ENCODE measurements at regions not wholly inside any gene's neighbourhood (a gene's known extent, or its start where the extent isn't known, plus 50 kb on each side); places are given as distances from the start of the nearest gene placed in this dataset.

DNA sequence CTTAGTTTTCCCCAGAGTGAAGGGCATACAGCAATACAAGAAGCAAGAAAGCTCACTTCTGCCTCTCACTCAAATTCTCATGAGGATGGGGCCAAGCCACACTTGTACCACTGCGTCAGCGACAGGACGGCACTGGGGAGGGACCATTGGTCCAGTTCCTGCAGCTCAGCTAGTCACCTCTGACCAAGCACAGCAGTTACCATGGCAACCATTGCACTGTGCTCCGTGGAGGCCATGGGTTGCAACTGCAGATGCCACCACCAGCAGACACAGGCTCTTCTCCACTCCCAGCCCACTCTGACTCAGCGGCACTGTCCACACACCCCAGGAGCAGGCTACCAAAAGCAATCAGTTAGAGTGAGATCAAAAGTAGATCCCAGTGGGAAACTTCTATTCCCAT is 441.1 kb upstream of the ARID1B start:
- no peak overlapping the region for H3K27ac ChIP-seq
- H3K36me3 ChIP-seq = no peaks in the 10 kb centered on the region
- no peak overlapping the region for H3K4me3 ChIP-seq
- TF ChIP-seq POLR2AphosphoS5 (IDR thresholded peaks at IDR 0.05) (no peak), EP300 (IDR thresholded peaks at IDR 0.05) (no peak), POLR2A (IDR thresholded peaks at IDR 0.05) (no peak)
- TF ChIP-seq, protein P1, sequence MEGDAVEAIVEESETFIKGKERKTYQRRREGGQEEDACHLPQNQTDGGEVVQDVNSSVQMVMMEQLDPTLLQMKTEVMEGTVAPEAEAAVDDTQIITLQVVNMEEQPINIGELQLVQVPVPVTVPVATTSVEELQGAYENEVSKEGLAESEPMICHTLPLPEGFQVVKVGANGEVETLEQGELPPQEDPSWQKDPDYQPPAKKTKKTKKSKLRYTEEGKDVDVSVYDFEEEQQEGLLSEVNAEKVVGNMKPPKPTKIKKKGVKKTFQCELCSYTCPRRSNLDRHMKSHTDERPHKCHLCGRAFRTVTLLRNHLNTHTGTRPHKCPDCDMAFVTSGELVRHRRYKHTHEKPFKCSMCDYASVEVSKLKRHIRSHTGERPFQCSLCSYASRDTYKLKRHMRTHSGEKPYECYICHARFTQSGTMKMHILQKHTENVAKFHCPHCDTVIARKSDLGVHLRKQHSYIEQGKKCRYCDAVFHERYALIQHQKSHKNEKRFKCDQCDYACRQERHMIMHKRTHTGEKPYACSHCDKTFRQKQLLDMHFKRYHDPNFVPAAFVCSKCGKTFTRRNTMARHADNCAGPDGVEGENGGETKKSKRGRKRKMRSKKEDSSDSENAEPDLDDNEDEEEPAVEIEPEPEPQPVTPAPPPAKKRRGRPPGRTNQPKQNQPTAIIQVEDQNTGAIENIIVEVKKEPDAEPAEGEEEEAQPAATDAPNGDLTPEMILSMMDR (IDR thresholded peaks at IDR 0.05) = no peak
- DNase-seq (ENCODE audit: low spot score in 2 of 2) = no peak
- H3K27me3 ChIP-seq = no peaks in the 10 kb centered on the region
- 72% methylated on average over 5 of the region's 5 CpGs for WGBS
- H3K4me1 ChIP-seq = no peaks in the 10 kb centered on the region
- peaks cover 10% of the 10 kb centered on the region for H3K9me3 ChIP-seq

DNA sequence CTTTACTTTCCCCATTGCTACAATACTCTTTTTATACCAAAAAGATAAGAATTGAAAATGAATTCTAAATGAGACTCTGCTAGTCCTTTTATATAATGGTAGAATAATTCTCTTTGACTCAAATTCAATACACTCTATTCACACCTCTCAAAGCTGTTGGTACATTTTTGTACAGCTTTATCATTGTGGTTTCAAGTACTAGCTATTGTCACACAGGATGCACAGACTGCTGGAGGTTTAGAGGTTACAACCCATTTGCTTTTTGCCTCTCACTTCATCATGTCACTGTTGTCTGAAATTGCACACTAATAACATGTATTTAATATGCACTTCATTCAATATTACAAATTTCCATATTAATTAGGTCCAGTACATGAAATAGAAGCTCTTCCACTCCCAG is 442.2 kb upstream of the ARID1B start:
- no peak for DNase-seq (ENCODE audit: low spot score in 2 of 2)
- no peaks in the 10 kb centered on the region for H3K36me3 ChIP-seq

DNA sequence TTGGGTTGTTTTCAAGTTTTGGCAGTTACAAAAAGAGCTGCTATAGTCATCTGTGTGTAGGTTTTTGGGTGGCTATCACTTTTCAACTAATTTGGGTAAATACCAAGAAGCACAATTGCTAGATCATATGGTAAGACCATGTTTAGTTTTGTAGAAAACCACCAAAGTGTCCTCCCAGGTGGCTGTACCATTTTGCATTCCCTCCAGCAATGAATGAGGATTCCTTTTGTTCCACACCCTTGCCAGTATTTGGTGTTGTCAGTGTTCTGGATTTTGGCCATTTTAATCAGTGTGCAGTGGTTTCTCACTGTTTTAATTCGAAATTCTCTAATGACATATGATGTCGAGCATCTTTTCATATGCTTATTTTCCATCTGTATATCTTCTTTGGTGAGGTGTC is 457.5 kb upstream of the ARID1B start:
- Histone ChIP-seq H3K4me3 (no peak overlapping the region), H3K27ac (no peak overlapping the region), H3K4me1 (no peaks in the 10 kb centered on the region), H3K27me3 (no peaks in the 10 kb centered on the region), H3K36me3 (no peaks in the 10 kb centered on the region), H3K9me3 (no peaks in the 10 kb centered on the region)
- no peak for DNase-seq (ENCODE audit: low spot score in 2 of 2)
- 64% methylated on average over 2 of the region's 2 CpGs for WGBS
- no peak for TF ChIP-seq POLR2A (IDR thresholded peaks at IDR 0.05)
- TF ChIP-seq POLR2AphosphoS5 (IDR thresholded peaks at IDR 0.05) = no peak
- no peak for TF ChIP-seq EP300 (IDR thresholded peaks at IDR 0.05)
- TF ChIP-seq, protein P1 (IDR thresholded peaks at IDR 0.05) = no peak

More for the DNA sequence above, 442.2 kb upstream of the ARID1B start:
- H3K9me3 ChIP-seq = peaks cover 10% of the 10 kb centered on the region
- H3K4me3 ChIP-seq = no peak overlapping the region
- TF ChIP-seq POLR2AphosphoS5 (IDR thresholded peaks at IDR 0.05) (no peak), EP300 (IDR thresholded peaks at IDR 0.05) (no peak), POLR2A (IDR thresholded peaks at IDR 0.05) (no peak)
- TF ChIP-seq, protein P1 (IDR thresholded peaks at IDR 0.05) = no peak
- H3K27ac ChIP-seq = no peak overlapping the region
- H3K27me3 ChIP-seq = no peaks in the 10 kb centered on the region
- H3K4me1 ChIP-seq = no peaks in the 10 kb centered on the region

DNA sequence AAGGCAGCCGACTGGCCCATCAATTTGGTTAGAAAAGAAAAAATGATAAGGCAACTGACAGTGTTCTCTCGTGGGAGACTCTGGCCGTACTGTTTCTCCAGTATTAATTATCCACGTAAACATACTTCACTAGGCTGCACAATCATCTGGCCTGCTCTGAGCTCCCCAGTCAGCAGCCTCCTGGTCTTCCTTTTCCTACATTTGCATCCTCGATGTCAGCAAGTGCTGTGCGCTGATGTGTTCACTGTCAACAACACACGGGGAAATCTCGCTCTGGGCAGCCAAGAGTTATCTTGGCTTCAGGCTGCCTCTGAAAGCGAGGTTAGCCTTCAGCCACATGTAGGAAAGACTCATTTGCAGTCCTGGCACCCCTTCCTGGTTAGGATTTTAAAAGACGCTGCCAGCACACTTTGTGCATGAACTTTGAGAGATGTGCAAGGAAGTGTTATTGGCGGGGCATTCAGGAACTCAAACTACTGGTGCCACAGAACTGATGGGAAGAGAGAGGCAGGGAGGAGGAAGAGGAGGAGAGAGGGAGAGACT is 460.5 kb upstream of the ARID1B start:
- DNase-seq (ENCODE audit: low spot score in 2 of 2) = no peak
- TF ChIP-seq POLR2A (IDR thresholded peaks at IDR 0.05) = no peak
- no peak for TF ChIP-seq POLR2AphosphoS5 (IDR thresholded peaks at IDR 0.05)
- TF ChIP-seq, protein P1 (IDR thresholded peaks at IDR 0.05) = no peak
- no peak for TF ChIP-seq EP300 (IDR thresholded peaks at IDR 0.05)
- WGBS = 89% methylated on average over 11 of the region's 11 CpGs
- Histone ChIP-seq H3K9me3 (no peaks in the 10 kb centered on the region), H3K36me3 (no peaks in the 10 kb centered on the region), H3K27ac (no peak overlapping the region), H3K4me3 (no peak overlapping the region), H3K4me1 (no peaks in the 10 kb centered on the region), H3K27me3 (no peaks in the 10 kb centered on the region)

DNA sequence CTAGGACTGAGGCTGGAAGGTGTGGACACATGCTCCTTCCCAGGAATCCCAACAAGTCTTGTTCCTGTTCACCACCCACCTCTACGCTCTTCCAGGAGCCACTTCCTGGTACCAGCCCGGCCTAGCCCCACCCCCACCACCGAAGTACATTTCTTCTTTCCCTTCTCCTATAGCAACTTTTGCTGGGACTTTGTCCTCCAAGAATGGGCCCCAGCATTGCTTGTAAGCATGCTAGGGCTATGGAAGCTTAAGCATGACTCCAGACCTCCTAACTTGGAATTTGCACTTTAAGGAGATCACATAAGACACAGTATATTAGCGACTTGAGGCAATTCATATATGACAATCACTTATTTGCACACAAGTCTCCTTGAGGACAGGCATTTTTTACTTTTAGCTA is 462.0 kb upstream of the ARID1B start:
- DNase-seq (ENCODE audit: low spot score in 2 of 2) = no peak
- H3K27me3 ChIP-seq = no peaks in the 10 kb centered on the region
- H3K36me3 ChIP-seq = no peaks in the 10 kb centered on the region
- H3K4me1 ChIP-seq = no peaks in the 10 kb centered on the region
- H3K9me3 ChIP-seq = no peaks in the 10 kb centered on the region
- H3K4me3 ChIP-seq = no peak overlapping the region
- TF ChIP-seq POLR2AphosphoS5 (IDR thresholded peaks at IDR 0.05) (no peak), POLR2A (IDR thresholded peaks at IDR 0.05) (no peak), EP300 (IDR thresholded peaks at IDR 0.05) (no peak)
- TF ChIP-seq, protein P1 (IDR thresholded peaks at IDR 0.05) = no peak
- WGBS = 92% methylated on average over 4 of the region's 4 CpGs
- no peak overlapping the region for H3K27ac ChIP-seq

Data from suprapubic skin (tissue), 4 donors.